ENCODE measurements at regions not wholly inside any gene's neighbourhood (a gene's known extent, or its start where the extent isn't known, plus 50 kb on each side); places are given as distances from the start of the nearest gene placed in this dataset.
A peak's percentile ranks its signal among the peaks of the same experiment; 100 is the strongest.
"Not testable (repeated sequence)": the region's sequence is repeated elsewhere in the genome, so short reads cannot be mapped to it uniquely, and the experiment has no call there.

DNA sequence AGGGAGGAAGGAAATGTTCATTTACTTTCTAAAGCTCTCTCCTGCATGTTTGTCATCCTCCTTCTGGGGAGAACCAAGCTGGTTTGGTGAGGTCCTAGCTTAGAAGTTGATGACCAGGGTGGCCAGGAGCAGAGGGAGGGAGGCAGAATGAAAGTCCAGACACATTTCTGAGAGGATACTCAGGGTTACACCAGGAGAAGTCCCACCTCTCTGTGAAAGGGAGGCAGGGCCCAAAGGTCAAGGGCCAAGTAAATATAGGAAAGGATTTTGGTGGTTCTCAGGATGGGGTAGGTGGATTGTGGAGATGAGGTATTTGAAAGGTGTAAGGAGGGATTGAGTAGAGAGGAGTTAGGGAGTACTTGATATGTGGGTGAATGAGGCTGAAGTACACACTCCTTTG lies 58.0 kb upstream of the FBXO11 start:
- DNase-seq (ENCODE audit: low read depth in 2 of 3, low spot score in 2 of 3) = no peak

DNA sequence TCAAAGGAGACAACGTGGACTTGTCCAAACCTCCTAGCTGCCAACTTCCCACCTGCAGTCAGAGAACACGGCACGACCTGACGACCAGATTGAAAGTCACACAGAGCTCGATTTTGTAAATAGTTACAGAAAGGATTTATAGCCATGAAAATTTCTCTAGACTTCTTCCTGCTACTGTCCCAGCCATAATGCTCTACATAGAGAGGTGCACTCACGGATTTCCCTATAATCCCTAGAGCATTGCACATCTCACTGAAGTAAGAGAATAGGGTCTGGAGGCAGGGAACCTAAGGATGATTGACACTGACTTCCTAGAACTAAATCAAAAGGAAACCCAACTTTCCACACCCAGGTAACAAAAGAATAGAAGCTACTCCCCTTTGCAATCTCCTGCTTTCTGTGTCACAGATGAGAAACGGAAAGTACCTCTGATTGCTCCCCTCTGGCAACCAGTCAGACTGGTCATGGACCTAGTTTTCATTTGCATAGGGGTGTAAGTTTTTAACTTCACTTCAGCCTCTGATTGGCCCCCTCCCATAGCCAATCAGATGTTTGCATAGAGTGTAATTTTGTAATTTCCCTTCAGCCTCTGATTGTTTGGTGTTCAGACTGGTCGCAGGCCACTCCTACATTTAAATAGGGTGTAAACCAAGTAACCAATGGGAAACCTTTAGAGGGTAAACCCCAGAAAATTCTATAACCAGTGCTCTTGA lies 58.6 kb upstream of the FBXO11 start:
- no peak for DNase-seq (ENCODE audit: low read depth in 2 of 3, low spot score in 2 of 3)

DNA sequence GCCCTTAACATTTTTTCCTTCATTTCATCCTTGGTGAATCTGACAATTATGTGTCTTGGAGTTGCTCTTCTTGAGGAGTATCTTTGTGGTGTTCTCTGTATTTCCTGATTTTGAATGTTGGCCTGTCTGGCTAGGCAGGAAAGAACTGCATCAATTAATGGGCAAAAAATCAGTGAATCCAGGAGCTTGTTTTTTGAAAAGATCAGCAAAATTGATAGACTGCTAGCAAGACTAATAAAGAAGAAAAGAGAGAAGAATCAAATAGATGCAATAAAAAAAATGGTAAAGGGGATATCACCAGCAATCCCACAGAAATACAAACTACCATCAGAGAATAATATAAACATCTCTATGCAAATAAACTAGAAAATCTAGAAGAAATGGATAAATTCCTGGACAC lies 70.4 kb upstream of the FBXO11 start:
- DNase-seq (ENCODE audit: low read depth in 2 of 3, low spot score in 2 of 3) = not testable (repeated sequence)

DNA sequence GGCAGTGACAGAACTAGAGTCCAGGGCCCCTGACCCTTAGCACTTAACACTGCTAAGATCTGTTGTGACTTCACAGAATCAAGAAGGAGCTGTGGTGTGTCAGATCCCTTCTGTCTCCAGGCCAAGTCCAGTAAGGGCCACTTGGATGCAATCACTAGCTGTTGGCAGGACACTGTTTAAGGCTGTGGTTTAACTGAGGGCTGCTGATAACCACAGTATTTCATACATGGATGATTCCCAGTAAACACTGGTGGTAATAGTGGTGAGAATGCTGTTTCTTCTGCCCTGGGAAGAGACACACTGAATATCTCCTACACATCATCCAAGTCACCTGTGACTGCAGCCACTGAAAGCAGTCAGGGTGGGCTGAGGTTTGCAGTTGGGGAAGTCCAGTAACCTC lies 77.7 kb upstream of the FBXO11 start:
- DNase-seq (ENCODE audit: low read depth in 2 of 3, low spot score in 2 of 3) = no peak

DNA sequence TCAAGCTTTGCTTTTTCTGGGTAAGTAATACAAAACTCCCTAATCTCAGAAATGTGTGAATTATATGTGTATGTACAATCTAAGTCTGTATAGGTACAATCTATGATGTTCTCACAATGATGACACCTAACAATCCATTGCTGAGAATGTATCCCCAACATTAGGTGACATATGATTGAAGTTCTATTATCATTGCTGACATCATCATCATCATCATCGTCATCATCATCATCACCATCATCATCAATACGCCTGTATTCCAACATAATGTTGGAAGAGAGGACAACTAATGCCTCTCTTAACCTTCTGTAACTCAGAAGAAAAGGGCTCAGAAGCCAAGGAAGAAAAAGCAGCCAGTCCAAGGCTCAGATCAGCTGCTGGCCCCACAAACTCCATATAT lies 84.2 kb upstream of the FBXO11 start:
- no peak for DNase-seq (ENCODE audit: low read depth in 2 of 3, low spot score in 2 of 3)

DNA sequence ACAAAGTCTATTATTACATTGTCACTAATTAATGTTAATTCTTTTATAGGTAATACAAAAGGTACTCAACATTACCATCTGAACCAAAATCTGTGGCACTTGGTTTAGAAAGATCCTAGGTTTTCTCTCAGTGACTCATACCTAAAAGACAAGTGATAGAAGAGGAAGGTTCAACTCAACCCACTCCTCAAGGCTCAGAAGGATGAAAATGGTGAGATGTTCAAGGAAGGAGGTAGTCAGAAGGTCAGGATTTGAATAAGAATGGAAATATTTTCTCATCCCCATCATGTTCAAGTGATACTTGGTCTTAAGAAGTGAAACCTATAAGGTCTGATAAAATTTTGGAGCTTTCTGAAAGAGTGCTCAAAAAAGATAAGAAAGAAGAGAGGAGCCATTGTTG lies 86.4 kb upstream of the FBXO11 start:
- DNase-seq (ENCODE audit: low read depth in 2 of 3, low spot score in 2 of 3) = no peak

DNA sequence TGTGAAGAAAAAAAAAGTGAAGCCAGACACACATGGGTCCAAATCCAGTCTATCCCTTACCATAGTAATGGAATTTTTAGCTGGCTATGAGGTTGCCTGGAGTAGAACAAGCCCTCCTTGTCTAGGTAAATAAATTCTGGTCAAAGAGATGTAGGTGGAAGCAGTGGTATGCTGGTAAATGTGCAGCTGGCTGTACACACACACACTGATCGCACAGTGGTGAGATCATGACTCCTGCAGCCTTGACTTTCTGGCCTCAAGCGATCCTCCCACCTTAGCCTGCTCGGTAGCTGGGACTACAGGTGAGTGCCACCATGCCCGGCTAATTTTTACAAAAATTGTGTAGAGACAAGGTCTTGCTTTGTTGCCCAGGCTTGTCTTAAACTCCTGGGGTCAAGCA lies 90.5 kb upstream of the FBXO11 start:
- no peak for DNase-seq (ENCODE audit: low read depth in 2 of 3, low spot score in 2 of 3)

DNA sequence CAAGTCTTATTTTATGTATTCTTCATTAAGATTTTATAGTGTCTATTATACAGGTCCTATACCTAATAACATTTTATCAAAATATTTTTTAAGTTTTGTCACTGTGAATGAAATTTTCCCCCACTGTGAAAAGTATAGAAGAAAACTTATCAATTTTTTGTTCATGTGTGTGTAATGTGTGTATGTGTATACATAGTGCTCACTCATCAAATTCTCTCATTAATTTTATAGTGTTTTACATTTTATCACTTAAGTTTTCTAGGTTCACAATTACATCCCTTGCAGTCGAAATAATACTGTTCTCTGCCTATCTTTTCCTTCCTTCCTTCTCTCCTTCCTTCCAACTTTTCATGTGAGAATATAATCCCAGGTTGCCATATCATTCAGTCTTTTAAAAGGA lies 93.2 kb upstream of the FBXO11 start:
- no peak for DNase-seq (ENCODE audit: low read depth in 2 of 3, low spot score in 2 of 3)

DNA sequence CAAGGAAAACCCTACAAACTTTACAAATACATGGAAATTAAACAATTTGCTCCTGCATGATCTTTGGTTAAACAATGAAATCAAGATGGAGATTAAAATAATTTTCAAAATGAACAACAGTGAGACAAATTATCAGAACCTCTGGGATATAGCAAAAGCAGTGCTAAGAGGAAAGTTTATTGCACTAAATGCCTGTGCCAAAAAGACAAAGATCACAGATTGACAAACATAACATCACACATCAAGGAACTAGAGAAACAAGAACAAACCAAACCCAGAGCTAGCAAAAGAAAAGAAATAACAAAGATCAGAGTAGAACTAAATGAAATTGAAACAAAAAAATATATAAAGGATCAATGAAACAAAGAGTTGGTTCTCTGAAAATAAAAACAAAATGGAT lies 95.2 kb upstream of the FBXO11 start:
- DNase-seq (ENCODE audit: low read depth in 2 of 3, low spot score in 2 of 3) = no peak

DNA sequence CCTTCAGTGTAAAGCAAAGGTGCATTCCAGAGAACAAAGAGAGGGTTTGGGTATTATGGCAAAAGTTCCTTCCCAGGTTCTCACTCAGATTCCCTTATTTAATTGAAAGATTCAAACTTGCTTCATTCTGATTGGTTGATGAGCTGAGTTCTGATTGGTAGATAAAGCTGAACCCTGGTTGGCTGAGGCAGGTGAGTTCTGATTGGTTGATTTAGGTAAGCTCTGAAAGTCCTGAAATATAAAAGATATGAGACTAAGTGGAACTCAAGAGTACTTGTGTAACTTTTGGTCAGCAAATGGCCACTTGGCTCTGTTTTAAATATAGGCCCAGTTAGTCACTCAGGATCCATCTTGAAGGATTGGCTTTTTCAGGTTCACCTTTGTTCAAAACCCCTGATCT lies 99.8 kb upstream of the FBXO11 start:
- DNase-seq (ENCODE audit: low read depth in 2 of 3, low spot score in 2 of 3) = no peak

DNA sequence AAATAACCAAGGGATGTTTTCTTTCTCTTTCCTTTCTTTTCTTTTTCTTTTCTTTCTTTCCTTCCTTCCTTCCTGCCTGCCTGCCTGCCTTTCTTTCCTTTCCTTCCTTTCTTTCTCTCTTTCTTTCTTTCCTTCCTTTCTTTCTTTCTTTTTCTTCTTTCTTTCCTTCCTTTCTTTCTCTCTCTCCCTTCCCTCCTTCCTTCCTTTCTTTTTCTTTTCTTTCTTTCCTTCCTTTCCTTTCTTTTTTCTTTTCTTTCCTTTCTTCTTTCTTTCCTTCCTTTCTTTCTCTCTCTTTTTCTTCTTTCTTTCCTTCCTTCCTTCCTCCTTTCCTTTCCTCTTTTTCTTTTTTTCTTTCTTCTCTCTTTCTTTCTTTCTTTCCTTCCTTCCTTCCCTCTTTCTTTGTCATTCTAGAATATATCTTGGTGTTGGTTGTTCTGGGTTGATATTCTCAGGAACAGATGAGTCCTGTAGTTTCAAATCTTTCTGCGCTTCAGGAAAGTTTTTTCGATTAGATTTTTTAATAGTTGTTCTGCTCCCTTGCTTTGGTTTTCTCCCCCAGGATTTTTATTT lies 101.5 kb upstream of the FBXO11 start:
- no peak for DNase-seq (ENCODE audit: low read depth in 2 of 3, low spot score in 2 of 3)

DNA sequence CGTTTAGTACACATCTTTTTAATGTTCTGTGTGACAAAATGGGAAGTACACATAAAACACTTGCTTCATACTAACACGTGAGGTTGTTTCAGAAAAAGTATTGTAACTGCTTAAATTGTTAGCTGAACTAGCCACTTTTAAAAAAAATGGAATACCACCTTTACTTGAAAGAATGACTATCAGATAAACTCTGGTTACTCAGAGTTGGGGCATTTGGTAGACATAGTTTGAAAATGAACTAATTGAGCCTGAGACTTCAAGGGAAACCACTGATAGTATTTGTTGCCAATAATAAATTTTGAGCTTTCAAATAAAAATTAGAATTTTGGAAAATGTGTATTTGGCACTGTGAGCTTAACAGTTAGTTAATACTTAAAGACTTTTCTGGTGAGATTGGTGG lies 103.0 kb upstream of the FBXO11 start:
- DNase-seq (ENCODE audit: low read depth in 2 of 3, low spot score in 2 of 3) = no peak

DNA sequence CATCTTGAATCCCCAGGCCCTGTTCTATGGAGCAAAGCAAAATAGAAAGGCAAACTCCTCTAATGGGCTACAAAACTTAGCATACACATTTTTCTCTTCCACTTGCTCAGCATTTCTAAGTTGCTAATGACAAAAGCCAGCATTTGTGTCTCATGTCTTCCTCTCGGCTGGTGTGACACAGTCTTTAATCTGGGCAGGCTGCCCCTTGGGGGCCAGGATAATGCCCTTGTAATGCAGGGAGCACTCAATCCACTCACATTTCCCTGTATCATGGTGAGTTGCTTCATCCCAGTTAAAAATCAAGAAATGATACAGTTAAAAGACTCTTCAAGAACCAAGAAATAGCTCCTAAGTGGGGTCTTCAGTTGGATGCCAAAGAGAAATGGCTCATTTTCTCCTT lies 109.1 kb upstream of the FBXO11 start:
- DNase-seq (ENCODE audit: low read depth in 2 of 3, low spot score in 2 of 3) = no peak

DNA sequence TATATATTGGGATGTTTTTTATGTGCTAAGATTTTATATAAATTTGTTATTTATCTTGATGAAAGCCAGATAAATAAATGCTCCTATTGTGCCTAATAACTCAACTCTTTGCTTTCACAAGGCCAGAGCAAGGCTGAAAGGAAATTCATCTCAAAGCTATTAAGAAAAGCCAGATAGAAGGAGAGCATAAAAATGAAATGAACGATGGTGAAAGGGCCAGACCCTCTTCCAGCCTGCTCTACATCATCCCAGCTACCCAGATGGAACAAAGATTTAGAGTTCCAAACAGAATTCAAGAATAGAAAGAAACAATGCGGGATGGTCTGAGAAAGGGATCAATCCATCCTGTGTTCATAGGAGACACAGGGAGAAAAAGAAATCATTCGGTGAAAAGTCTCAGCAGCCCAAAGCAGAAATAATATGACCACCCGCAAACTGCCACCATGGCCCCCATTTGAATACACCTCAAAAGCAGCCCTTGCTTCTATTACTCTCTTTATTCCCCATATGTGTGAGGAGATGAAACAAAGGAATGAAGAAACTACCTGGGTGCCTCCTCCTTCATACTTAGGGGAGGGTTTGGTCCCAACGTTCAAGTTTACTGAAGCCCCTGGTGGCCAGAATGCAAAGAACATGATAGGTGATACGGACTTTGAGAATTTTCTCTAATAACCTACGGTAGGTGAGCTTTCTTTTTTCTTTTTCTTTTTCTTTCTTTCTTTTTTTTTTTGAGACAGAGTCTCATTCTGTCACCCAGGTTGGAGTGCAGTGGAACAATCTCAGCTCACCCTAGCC lies 110.1 kb upstream of the FBXO11 start:
- DNase-seq (ENCODE audit: low read depth in 2 of 3, low spot score in 2 of 3) = no peak

DNA sequence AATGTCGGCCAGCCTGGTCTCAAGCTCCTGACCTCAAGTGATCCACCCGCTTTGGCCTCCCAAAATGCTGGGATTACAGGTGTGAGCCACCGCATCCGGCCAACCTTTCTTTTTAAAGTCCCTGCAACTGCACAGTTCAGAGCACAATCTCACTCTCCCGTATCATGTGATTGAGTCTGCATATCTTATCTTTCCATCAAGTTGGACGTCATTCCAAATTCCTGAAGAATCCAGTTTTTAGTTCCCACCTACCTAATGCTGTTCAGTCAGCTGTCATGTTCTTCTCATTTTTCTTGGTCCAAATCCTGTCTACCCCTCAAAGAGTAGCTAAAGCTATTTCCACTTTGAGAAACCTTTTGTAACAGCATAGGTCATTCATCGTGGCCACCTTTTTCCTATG lies 110.8 kb upstream of the FBXO11 start:
- DNase-seq (ENCODE audit: low read depth in 2 of 3, low spot score in 2 of 3) = no peak

DNA sequence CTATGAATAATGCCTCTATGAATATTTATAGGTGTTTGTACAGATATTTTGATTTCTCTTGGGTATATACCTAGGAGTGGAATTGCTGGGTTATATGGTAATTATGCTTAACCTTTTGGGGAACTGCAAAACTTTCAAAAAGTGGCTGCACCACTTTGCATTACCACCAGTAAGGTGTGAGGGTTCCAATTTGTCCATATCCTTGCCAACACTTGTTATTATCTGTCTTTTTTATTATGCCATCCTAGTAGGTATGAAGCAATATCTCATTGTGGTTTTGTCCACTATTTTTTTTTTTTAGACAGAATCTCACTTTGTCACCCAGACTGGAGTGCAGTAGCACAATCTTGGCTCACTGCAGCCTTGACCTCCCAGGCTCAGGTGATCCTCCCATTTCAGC lies 112.2 kb upstream of the FBXO11 start:
- no peak for DNase-seq (ENCODE audit: low read depth in 2 of 3, low spot score in 2 of 3)

DNA sequence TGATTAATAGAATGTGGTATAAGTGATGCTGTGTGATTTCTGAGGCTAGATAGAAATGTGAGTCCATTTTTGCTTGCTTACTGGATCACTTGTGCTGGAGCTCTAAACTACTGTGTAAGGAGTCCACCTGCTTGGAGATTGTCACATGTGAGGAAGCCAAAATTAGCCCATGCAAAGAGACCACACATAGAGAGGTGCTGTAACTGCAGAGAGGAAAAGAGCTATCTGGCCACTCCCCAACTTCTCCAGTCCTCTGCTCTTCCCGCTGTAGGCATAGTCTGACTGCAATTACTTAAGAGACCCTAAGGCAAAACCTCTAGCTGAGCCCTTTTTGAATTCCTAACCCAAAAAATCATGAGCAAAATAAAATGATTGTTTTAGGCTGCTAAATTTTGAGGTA lies 120.6 kb upstream of the FBXO11 start:
- DNase-seq (ENCODE audit: low read depth in 2 of 3, low spot score in 2 of 3) = no peak

DNA sequence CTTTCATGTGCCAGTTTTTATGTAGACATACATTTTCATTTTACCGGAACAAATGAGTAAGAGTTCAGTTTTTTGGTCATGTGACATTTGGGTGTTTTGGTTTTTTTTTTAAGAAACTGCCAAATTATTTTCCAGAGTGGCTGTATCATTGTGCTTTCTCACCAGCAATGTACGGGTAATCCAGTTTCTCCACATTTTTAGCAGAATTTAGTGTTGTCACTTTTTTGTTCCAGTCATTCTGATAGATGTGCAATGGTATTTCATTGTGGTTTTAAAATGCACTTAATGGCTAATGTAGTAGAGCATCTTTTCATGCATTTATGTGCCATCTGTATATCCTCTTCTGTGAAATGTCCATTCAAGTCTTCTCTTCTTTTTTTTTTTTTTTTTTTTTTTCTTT lies 126.5 kb upstream of the FBXO11 start:
- DNase-seq (ENCODE audit: low read depth in 2 of 3, low spot score in 2 of 3) = no peak

DNA sequence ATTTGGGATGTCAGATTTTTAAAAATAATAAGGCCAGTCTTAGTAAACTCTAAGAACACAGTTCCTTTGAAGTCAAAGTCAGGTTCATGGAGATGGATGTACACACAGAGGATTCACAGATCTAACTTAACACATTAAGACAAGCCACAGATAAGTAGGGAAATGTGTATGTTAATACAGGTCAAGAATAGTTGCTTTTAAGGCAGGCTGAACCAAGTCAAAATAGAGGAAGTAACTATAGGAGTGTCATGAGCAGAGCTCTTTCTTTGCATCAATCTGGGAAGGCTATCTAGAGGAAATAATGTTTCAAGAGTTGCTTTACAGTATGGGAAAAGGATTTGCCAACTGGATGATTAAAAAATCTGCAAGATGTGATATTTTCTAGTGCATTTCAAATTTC lies 128.0 kb upstream of the FBXO11 start:
- DNase-seq (ENCODE audit: low read depth in 2 of 3, low spot score in 2 of 3) = peak in 1 of 3 donors; percentile 1

DNA sequence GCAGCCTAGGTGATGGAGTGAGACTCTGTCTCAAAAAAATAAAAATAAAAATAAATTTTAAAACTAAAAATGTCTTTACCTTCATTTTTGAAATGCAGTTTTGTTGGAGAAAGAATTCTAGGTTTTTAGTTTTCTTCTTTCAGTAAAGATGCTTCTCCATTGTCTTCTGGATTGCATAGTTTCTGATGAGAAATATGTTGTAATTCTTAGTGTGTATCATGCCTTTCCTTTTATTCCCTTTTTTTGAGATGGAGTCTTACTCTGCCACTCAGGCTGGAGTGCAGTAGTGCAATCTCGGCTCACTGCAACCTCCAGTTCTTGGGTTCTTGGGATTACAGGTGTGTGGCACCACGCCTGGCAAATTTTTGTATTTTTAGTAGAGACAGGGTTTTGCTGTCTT lies 130.0 kb upstream of the FBXO11 start:
- no peak for DNase-seq (ENCODE audit: low read depth in 2 of 3, low spot score in 2 of 3)

DNA sequence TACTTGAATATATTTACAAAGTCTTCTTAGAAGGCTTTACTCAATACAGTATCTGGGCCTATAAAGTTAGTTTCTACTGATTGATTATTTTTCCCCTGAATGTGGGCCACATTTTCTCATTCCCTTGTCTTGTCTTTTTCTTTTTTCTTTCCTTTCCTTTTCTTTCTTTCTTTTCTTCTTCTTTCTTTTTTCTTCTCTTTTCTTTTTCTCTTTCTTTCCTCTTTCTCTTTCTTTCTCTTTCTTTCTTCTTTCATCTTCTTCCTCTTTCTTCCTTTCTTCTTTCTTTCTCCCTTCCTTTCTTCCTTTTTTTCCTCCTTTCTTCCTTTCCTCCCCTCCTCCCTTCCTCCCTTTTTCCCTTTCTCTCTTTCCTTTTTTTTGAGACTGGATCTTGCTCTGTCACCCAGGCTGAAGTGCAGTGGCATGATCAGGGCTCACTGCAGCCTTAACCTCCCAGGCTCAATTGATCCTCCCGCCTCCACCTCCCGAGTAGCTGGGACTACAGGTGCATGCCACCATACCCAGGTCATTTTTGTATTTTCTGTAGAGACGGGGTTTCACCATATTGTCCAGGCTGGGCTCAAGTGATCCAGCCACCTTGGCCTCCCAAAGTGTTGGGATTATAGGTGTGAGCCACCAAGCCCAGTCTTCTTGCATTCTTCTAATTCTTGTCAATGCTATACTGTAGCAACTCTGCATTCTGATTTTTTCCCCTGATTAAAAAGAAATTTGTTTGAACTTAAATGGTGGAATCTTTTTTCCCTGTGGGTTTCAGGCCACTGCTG lies 133.1 kb upstream of the FBXO11 start:
- no peak for DNase-seq (ENCODE audit: low read depth in 2 of 3, low spot score in 2 of 3)
